HCT116 (cell line): ENCODE measurements at regions not wholly inside any gene's neighbourhood (a gene's known extent, or its start where the extent isn't known, plus 50 kb on each side); places are given as distances from the start of the nearest gene placed in this dataset.

Experiments used
- ATAC-seq: fragments of 200-7000 bp; cut with Tn5 transposase; 2 replicates; pipeline ENCODE4 v1.9.1; 2020; ENCODE audit warnings: mild to moderate bottlenecking, moderate library complexity
- BruUV-seq: library from RNA; stranded (reverse); fragments of 400-500 nt; replicated peaks from 2 replicates; lab custom pipeline; 2021; lab: Mats Ljungman, UMichigan
- CTCF ChIA-PET: fragments of 300-600 bp; sonication (Branson Sonifier 250); formaldehyde crosslinking; loops from one replicate; lab custom pipeline; 2021; ENCODE audit warnings: antibody characterized with exemption; lab: Charles Lee
- POLR2A ChIA-PET: fragments of 300-600, 350-600 bp; sonication (Branson Sonifier 250); formaldehyde crosslinking; loops from one replicate; lab custom pipeline; 2021; ENCODE audit warnings: antibody characterized with exemption; lab: Charles Lee
- RAD21 ChIA-PET, 2 experiments: fragments of 300-600 bp; sonication (Branson Sonifier 250); formaldehyde crosslinking; loops; one replicate each; lab custom pipeline; 2023; ENCODE audit warnings: low total read pairs in 2 of 2; ENCODE audit not compliant: uncharacterized antibody in 2 of 2, unreplicated experiment in 2 of 2, low non-redundant PET in 1 of 2; lab: Charles Lee
- DNase-seq: peaks from one replicate; pipeline ENCODE4 v3.0.0-alpha.2; 2010; ENCODE audit warnings: low read depth, low spot score
- H2AFZ ChIP-seq: fragments of 200-600 bp; shearing (Covaris generic), sonication (generic); 2 replicates; pipeline ENCODE4 v1.6.1; 2017; ENCODE audit warnings: low read depth, mixed run types, mixed read lengths, antibody characterized with exemption, low read length; ENCODE audit not compliant: poor library complexity, severe bottlenecking
- H3K27ac ChIP-seq: 2 replicates; pipeline ENCODE4 v1.5.1; 2012; ENCODE audit warnings: low read depth, low read length
- H3K27me3 ChIP-seq: fragments of 200-600 bp; sonication (generic); 2 replicates; pipeline ENCODE4 v1.6.1; 2016; ENCODE audit warnings: mixed run types, low read length, mixed read lengths; ENCODE audit not compliant: insufficient read depth
- H3K36me3 ChIP-seq, 2 experiments: fragments of 200-500 bp in 1 of 2; fragments of 200-600 bp in 1 of 2; sonication (Bioruptor generic) in 1 of 2; sonication (generic) in 1 of 2; 2 replicates each; pipeline versions ENCODE4 v1.5.1 to v1.6.1; 2014 to 2016; ENCODE audit warnings: low read length in 2 of 2, inconsistent platforms in 1 of 2, mixed read lengths in 1 of 2, mixed run types in 1 of 2; ENCODE audit not compliant: insufficient read depth in 2 of 2, control insufficient read depth in 1 of 2
- H3K4me1 ChIP-seq, 2 experiments: fragments of 200-600 bp in 1 of 2; sonication (generic) in 1 of 2; 2 replicates each; pipeline versions ENCODE4 v1.5.1 to v1.6.1; 2012 to 2017; ENCODE audit warnings: low read length in 2 of 2, inconsistent platforms in 1 of 2, mild to moderate bottlenecking in 1 of 2, mixed read lengths in 1 of 2, mixed run types in 1 of 2, moderate library complexity in 1 of 2; ENCODE audit not compliant: insufficient read depth in 2 of 2, control insufficient read depth in 1 of 2
- H3K4me2 ChIP-seq: fragments of 200-600 bp; sonication (generic); 2 replicates; pipeline ENCODE4 v1.6.1; 2017; ENCODE audit warnings: mixed run types, low read length, mixed read lengths
- H3K4me3 ChIP-seq, 2 experiments: fragments of 200-600 bp in 1 of 2; sonication (generic) in 1 of 2; replicated peaks in 1 of 2; 2 replicates each; pipeline ENCODE4 v1.5.1; 2011 to 2016; ENCODE audit warnings: low read length in 2 of 2, control low read depth in 1 of 2, low read depth in 1 of 2, mild to moderate bottlenecking in 1 of 2, mixed read lengths in 1 of 2, mixed run types in 1 of 2
- H3K79me2 ChIP-seq: fragments of 200-600 bp; sonication (generic); 2 replicates; pipeline ENCODE4 v1.6.1; 2017; ENCODE audit warnings: mild to moderate bottlenecking, mixed run types, low read length, moderate library complexity, mixed read lengths; ENCODE audit not compliant: insufficient read depth
- H3K9ac ChIP-seq: fragments of 200-600 bp; sonication (generic); 2 replicates; pipeline ENCODE4 v1.6.1; 2016; ENCODE audit warnings: low read length, mixed read lengths
- H3K9me2 ChIP-seq: fragments of 200-600 bp; sonication (generic), shearing (Covaris generic); 2 replicates; pipeline ENCODE4 v1.6.1; 2017; ENCODE audit warnings: mixed run types, mild to moderate bottlenecking, moderate library complexity; ENCODE audit not compliant: insufficient read depth
- H3K9me3 ChIP-seq, 2 experiments: fragments of 200-500 bp in 1 of 2; fragments of 200-600 bp in 1 of 2; sonication (Bioruptor generic) in 1 of 2; sonication (generic) in 1 of 2; 2 replicates each; pipeline ENCODE4 v1.6.1; 2014 to 2017; ENCODE audit warnings: low read length in 2 of 2, mixed read lengths in 2 of 2, inconsistent platforms in 1 of 2, low read depth in 1 of 2, mild to moderate bottlenecking in 1 of 2, mixed run types in 1 of 2, moderate library complexity in 1 of 2; ENCODE audit not compliant: control insufficient read depth in 1 of 2, insufficient read depth in 1 of 2
- H4K20me1 ChIP-seq: fragments of 200-600 bp; sonication (generic), shearing (Covaris generic); 2 replicates; pipeline ENCODE4 v1.6.1; 2017; ENCODE audit warnings: mixed run types, mild to moderate bottlenecking, moderate library complexity; ENCODE audit not compliant: insufficient read depth
- ATF3 ChIP-seq: IDR thresholded peaks from 2 replicates; pipeline ENCODE4 v1.6.1; 2012
- CBX3 ChIP-seq: IDR thresholded peaks from 2 replicates; pipeline ENCODE4 v1.6.1; 2012; ENCODE audit warnings: low read depth
- CEBPB ChIP-seq: IDR thresholded peaks from 2 replicates; pipeline ENCODE4 v1.6.1; 2012; ENCODE audit warnings: low read depth
- ELF1 ChIP-seq: IDR thresholded peaks from 2 replicates; pipeline ENCODE4 v1.6.1; 2012; ENCODE audit warnings: low read depth, borderline replicate concordance
- EZH2phosphoT487 ChIP-seq: fragments of 200-600 bp; IDR thresholded peaks from 2 replicates; pipeline ENCODE4 v1.6.1; 2018; ENCODE audit warnings: antibody characterized with exemption, borderline replicate concordance
- FOSL1 ChIP-seq: IDR thresholded peaks from 2 replicates; pipeline ENCODE4 v1.6.1; 2012; ENCODE audit warnings: low read depth
- JUND ChIP-seq: IDR thresholded peaks from 2 replicates; pipeline ENCODE4 v1.6.1; 2012
- POLR2AphosphoS5 ChIP-seq: IDR thresholded peaks from 2 replicates; pipeline ENCODE4 v1.6.1; 2011; ENCODE audit warnings: mild to moderate bottlenecking, low read depth, low read length, moderate library complexity
- RAD21 ChIP-seq: IDR thresholded peaks from 2 replicates; pipeline ENCODE4 v1.6.1; 2012; ENCODE audit warnings: low read depth, mild to moderate bottlenecking
- SIN3A ChIP-seq: IDR thresholded peaks from 2 replicates; pipeline ENCODE4 v1.6.1; 2012; ENCODE audit warnings: low read depth
- TCF7L2 ChIP-seq: IDR thresholded peaks from 2 replicates; pipeline ENCODE4 v1.7.0; 2011; ENCODE audit warnings: borderline replicate concordance, inconsistent platforms; ENCODE audit not compliant: insufficient read depth, insufficient read length; ENCODE audit errors: extremely low read depth
- YY1 ChIP-seq: IDR thresholded peaks from 2 replicates; pipeline ENCODE4 v1.6.1; 2011; ENCODE audit warnings: low read length, low read depth, moderate library complexity, mild to moderate bottlenecking; ENCODE audit not compliant: insufficient replicate concordance; ENCODE audit errors: extremely low read depth
- ZFX ChIP-seq: fragments of 450-650 bp; IDR thresholded peaks from 2 replicates; pipeline ENCODE4 v1.6.1; 2017
- intact Hi-C: fragments of 100-400 bp; cut with micrococcal nuclease; formaldehyde crosslinking; loops from 2 replicates; pipeline ENCODE4 v1.10.0; 2022
- TF ChIP-seq, protein P1 (sequence below): IDR thresholded peaks from 2 replicates; pipeline ENCODE4 v1.6.1; 2012
- TF ChIP-seq, protein P2 (sequence below): IDR thresholded peaks from 2 replicates; pipeline ENCODE4 v1.6.1; 2011; ENCODE audit warnings: mild to moderate bottlenecking, low read length, moderate library complexity; ENCODE audit not compliant: insufficient replicate concordance; ENCODE audit errors: extremely low read depth

DNA sequence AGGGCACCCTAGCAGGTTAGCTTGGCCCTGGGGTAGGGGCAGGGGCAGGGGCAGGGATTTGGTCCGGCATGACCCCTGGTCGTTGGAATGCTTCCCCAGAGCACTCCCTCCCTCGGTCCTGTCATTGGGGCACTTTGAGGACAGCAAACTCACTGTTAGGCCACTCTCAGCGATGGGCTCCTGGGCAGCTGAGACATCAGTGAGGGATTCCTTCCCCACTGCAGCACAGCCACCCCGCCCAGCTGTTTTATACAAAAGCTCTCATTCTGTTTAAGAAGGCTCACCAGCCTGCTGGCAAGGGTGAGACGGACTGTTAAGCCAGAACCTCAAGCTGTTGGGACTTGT is 86.9 kb upstream of the F3 start:
- DNase-seq = no peak
- Histone ChIP-seq H3K27ac (no peak overlapping the region), H3K4me3 (no peak overlapping the region), H3K9ac (no peak overlapping the region), H3K36me3 (no peaks in the 10 kb centered on the region), H3K4me2 (no peak overlapping the region), H3K9me2 (no peaks in the 10 kb centered on the region), H3K79me2 (no peaks in the 10 kb centered on the region)
- ChIA-PET POLR2A (no interaction called here), CTCF (no interaction called here)
- TF ChIP-seq JUND (no peak), ELF1 (no peak), EZH2phosphoT487 (no peak), ZFX (no peak), CBX3 (no peak), YY1 (no peak), CEBPB (no peak), SIN3A (no peak), TCF7L2 (no peak), POLR2AphosphoS5 (no peak), FOSL1 (no peak), RAD21 (no peak), ATF3 (no peak)
- TF ChIP-seq, protein P1, sequence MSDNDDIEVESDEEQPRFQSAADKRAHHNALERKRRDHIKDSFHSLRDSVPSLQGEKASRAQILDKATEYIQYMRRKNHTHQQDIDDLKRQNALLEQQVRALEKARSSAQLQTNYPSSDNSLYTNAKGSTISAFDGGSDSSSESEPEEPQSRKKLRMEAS = no peak
- TF ChIP-seq, protein P2, sequence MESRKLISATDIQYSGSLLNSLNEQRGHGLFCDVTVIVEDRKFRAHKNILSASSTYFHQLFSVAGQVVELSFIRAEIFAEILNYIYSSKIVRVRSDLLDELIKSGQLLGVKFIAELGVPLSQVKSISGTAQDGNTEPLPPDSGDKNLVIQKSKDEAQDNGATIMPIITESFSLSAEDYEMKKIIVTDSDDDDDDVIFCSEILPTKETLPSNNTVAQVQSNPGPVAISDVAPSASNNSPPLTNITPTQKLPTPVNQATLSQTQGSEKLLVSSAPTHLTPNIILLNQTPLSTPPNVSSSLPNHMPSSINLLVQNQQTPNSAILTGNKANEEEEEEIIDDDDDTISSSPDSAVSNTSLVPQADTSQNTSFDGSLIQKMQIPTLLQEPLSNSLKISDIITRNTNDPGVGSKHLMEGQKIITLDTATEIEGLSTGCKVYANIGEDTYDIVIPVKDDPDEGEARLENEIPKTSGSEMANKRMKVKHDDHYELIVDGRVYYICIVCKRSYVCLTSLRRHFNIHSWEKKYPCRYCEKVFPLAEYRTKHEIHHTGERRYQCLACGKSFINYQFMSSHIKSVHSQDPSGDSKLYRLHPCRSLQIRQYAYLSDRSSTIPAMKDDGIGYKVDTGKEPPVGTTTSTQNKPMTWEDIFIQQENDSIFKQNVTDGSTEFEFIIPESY = no peak
- TF ChIP-seq, all 23 proteins: peak for 0
- Histone ChIP-seq H4K20me1 (no peaks in the 10 kb centered on the region), H3K27me3 (no peaks in the 10 kb centered on the region), H2AFZ (no peak overlapping the region), H3K4me1 (peaks cover 9 to 26% of the 10 kb centered on the region in 2 experiments), H3K9me3 (no peaks in the 10 kb centered on the region)
- intact Hi-C loops = no loop called here
- no peak for ATAC-seq
- BruUV-seq = no TSS peak
- RAD21 ChIA-PET = no interaction called here
